Naive thymus-derived CD8-positive, alpha-beta T cell (primary cell): ENCODE measurements at regions not wholly inside any gene's neighbourhood (a gene's known extent, or its start where the extent isn't known, plus 50 kb on each side); places are given as distances from the start of the nearest gene placed in this dataset.

Experiments
- ATAC-seq, 2 donors: fragments of 150-1000 bp; cut with Tn5 transposase in 1 of 2; sonication (Bioruptor Pico), chemical (Tn5 transposase) in 1 of 2; 1 replicate in 1 of 2; 2 replicates in 1 of 2; pipeline ENCODE4 v1.10.0; 2021; ENCODE audit warnings: mild to moderate bottlenecking in 2 of 2, moderate library complexity in 2 of 2
- POLR2A ChIA-PET: fragments of 350-600 bp; sonication (Branson Sonifier 250); formaldehyde crosslinking; loops from one replicate; lab custom pipeline; 2021; ENCODE audit warnings: antibody characterized with exemption; lab: Charles Lee
- DNase-seq, 10 donors: peaks; one replicate each; pipeline versions ENCODE4 v3.0.0 to v3.0.0-alpha.2; 2020 to 2022
- H3K27ac Mint-ChIP-seq, 10 donors: one replicate each; pipeline ENCODE4 v1.8.0; 2020 to 2022; ENCODE audit warnings: mild to moderate bottlenecking in 10 of 10, mixed read lengths in 10 of 10, moderate library complexity in 4 of 10, inconsistent platforms in 1 of 10
- H3K27me3 Mint-ChIP-seq, 5 donors: one replicate each; pipeline ENCODE4 v1.8.0; 2021 to 2022; ENCODE audit warnings: mixed read lengths in 5 of 5
- H3K36me3 Mint-ChIP-seq, 3 donors: one replicate each; pipeline ENCODE4 v1.8.0; 2020 to 2022; ENCODE audit warnings: mixed read lengths in 3 of 3, mild to moderate bottlenecking in 2 of 3, inconsistent platforms in 1 of 3
- H3K4me1 Mint-ChIP-seq, 4 donors: one replicate each; pipeline ENCODE4 v1.8.0; 2021 to 2022; ENCODE audit warnings: mixed read lengths in 4 of 4
- H3K4me3 Mint-ChIP-seq, 10 donors: one replicate each; pipeline ENCODE4 v1.8.0; 2020 to 2022; ENCODE audit warnings: mild to moderate bottlenecking in 10 of 10, mixed read lengths in 10 of 10, moderate library complexity in 6 of 10, inconsistent platforms in 1 of 10
- H3K9me3 Mint-ChIP-seq, 9 donors: one replicate each; pipeline ENCODE4 v1.8.0; 2020 to 2022; ENCODE audit warnings: mixed read lengths in 9 of 9, mild to moderate bottlenecking in 3 of 9, inconsistent platforms in 1 of 9, moderate library complexity in 1 of 9

GRCh38 chr1:29379443-29380073, 143.2 kb downstream of the PTPRU start:
- peaks cover 0 to 3% (median 0%) of the 10 kb centered on the region in 4 donors for H3K4me1 Mint-ChIP-seq
- DNase-seq: no peak
- H3K4me3 Mint-ChIP-seq: no peak overlapping the region
- H3K36me3 Mint-ChIP-seq: peaks cover 2 to 31% (median 11%) of the 10 kb centered on the region in 3 donors
- peak overlapping the region in 1 of 10 donors; percentile 34 for H3K27ac Mint-ChIP-seq
- POLR2A ChIA-PET: no interaction called here
- H3K9me3 Mint-ChIP-seq: peaks cover 10 to 52% (median 27%) of the 10 kb centered on the region in 9 donors
- no peak for ATAC-seq
- H3K27me3 Mint-ChIP-seq: peaks cover 25 to 51% (median 40%) of the 10 kb centered on the region in 5 donors
